GM12892 (cell line): ENCODE measurements at regions not wholly inside any gene's neighbourhood (a gene's known extent, or its start where the extent isn't known, plus 50 kb on each side); places are given as distances from the start of the nearest gene placed in this dataset.

Experiments
- DNase-seq: peaks from one replicate; pipeline ENCODE4 v3.0.0; 2011; ENCODE audit not compliant: insufficient read length
- FAIRE-seq: peaks from 2 replicates; lab custom pipeline; 2011; peaks lifted over from hg19 to GRCh38; lab: Jason Lieb, UNC
- POLR2A ChIP-seq: IDR thresholded peaks from 2 replicates; pipeline ENCODE4 v1.6.1; 2011; ENCODE audit warnings: low read depth, low read length, control low read depth
- POLR2AphosphoS5 ChIP-seq: IDR thresholded peaks from 2 replicates; pipeline ENCODE4 v1.6.1; 2011; ENCODE audit warnings: low read depth, low read length, control low read depth
- TAF1 ChIP-seq: IDR thresholded peaks from 2 replicates; pipeline ENCODE4 v1.6.1; 2011; ENCODE audit warnings: low read depth, mild to moderate bottlenecking, control low read depth, low read length, borderline replicate concordance

DNA sequence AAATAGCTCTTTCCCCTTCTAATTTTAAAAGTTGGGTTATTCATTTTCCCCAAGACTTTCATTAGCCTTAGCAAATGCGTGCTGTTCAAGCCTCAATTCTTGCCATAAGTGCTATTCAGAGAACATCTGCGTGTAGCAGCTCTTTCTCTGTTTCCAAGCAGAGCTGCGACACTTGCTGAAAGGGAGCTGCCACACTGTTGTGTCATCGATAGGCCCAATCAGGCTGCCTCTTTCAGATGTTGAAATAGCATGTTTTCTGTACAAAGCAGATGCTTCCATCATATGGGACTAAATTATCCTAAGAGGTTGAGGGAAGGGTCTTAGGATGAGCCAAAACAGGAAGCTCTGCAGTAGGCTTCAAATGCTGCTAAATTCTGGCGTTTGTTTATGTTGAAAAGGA lies 220.9 kb upstream of the CDC14C start:
- FAIRE-seq (no peak), DNase-seq (no peak)
- no peak for TF ChIP-seq POLR2A
- TF ChIP-seq POLR2AphosphoS5, result no peak
- TF ChIP-seq TAF1, result no peak

DNA sequence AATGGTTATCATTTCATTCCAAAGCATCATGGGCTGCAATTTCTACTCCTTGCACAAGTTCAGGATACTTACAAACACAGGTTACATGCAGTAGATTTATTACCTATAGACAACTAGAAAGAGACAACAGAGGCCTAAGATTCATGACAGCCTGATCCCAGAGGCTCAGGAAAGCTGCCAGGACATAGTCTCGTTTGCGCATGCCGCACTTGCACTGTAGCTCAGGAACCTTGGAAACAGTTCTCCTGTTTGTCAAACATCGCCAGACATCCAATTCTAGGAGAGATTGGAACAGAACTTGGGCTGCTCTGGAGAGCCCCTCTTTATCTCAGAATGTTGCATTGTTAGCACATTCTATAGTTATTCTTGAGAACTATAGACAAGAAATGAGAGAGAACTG lies 216.2 kb upstream of the CDC14C start:
- DNase-seq (no peak), FAIRE-seq (no peak)
- TF ChIP-seq POLR2A (no peak), POLR2AphosphoS5 (no peak), TAF1 (no peak)

DNA sequence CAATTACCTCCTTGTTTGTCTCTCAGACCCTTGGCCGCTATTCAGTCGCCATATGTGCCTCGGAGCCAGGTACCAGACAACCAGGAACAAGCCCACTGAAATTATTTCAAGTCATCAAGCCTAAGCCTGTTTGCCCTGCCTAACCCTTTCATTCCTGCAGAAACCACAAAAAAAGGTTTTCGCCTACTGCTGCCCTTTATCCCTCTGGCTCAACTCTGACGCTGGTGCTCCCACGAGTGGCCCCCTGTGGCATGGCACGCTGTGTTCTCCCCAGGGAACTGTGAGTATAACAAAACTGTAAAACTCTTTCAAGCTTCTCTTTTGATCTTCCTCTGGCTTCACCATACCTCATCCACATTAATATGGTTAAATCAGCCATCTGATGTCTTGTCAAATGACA lies 215.7 kb upstream of the CDC14C start:
- no peak for FAIRE-seq
- TF ChIP-seq POLR2A, result no peak
- no peak for TF ChIP-seq TAF1
- no peak for TF ChIP-seq POLR2AphosphoS5
- DNase-seq, result no peak

DNA sequence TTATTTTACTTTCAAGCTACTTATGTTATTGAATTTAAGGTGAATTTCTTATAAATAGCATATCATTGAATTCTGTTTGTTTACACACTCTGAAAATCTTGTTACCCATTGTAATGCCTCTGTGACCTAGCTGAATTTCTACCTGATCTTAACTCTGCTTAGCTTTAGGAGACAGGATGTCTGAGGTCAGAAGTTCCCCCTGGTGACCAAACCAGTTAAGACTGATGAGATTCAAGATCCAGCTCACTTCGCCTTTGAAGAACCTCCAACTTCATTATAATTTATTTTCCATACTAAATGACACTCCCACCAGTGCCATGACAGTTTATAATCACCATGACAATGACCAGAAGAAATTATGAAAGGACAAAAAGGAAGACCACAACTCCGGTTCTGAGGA lies 213.4 kb upstream of the CDC14C start:
- no peak for FAIRE-seq
- no peak for DNase-seq
- TF ChIP-seq POLR2AphosphoS5 (no peak), TAF1 (no peak), POLR2A (no peak)

DNA sequence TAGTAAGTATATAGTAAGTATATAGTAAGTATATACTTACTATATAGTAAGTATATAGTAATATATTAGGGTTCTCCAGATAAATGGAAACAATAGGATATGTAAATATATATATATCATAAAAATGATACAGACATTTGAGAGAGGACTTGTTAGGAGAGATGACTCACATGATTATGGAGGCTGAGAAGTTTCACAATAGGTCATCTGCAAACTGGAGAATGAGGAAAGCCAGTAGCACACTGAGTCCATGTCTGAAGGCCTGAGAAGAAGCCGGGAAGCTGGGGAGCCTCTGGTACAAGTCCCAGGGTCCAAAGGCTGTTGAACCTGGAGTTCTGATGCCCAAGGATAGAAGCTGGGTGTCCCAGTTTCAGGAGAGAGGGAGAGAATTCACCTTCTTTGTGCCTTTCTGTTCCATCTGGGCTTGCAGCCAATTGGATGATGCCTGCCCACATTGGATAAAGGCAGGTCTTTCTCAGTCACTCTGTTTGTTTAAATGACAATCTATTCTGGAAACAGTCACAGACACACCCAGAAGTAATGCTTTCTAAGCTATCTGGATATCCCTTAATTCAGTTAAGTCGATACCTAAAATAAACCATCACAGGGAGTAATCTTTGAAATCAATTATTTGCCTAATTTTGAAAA lies 205.5 kb upstream of the CDC14C start:
- TF ChIP-seq TAF1 (no peak), POLR2A (no peak)
- FAIRE-seq, result no peak
- DNase-seq, result no peak

DNA sequence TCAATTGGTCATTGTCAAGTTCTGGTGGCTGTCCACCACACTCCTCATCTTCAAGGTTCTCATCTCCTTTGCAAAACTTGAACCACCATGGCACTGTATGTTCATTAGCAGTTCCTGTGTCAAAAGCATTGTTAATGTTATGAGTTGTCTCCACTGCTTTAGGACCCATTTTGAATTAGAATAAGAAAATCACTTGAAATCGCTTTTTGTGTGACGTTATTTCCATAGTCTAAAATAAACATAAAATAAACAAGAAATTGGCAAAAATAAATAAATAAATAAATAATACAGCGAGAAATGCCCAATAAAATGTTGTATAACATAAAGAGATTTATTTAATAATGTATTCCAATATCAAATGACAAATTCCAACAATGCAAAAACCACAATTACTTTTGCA lies 195.5 kb upstream of the CDC14C start:
- FAIRE-seq, result no peak
- TF ChIP-seq POLR2AphosphoS5, result no peak
- TF ChIP-seq TAF1, result no peak
- TF ChIP-seq POLR2A, result no peak
- DNase-seq, result no peak

DNA sequence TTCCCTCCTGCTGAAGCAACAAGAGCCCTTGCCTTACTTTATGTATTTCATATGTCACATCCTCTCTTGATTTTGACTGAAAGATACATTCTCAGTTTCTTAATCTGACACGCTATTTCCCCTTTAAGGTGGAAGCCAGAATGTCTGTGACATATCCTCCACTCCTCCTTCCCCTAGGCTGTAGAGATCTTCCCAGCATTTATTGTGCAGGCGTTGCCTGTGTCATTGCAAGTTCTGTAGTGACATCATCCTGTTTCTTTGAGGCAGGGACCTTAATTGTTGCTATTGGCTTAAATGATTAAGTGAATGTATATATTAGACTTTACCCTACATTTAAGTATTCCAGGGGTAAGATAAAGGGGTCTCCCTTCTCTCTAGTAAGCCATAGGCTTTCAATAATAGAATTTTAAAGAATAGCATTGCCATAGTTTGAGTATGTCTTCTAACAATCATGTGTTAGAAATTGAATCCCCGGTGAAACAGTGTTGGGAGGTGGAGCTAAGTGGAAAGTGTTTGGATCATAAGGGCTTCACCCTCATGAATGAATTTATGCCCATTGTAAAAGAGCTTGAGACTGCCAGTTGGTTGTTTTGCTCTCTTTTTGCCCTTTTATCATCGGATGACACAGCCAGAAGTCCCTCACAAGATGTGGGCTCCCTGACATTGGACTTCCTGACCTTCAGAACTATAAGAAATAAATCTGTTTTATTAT lies 189.5 kb upstream of the CDC14C start:
- TF ChIP-seq POLR2AphosphoS5 (no peak), POLR2A (no peak), TAF1 (no peak)
- no peak for DNase-seq
- no peak for FAIRE-seq

DNA sequence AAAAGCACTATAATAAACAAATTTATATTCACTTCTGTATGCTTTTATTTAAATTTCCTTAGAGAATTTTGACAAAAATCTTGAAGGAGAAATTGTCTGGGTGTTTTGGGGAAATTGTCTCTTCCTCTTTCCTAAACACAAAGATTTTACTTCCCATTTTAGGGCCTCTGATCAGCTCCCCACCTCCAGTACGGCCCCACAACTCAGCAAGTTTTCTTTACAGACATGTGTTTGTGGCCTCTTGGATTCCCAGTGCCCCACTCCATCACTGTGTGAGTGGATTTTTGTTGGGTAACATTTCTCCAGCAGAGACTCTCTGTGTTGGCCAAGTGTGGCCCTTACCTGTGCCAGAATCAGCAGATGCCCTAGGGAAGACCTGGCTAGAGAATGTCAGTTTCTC lies 182.8 kb upstream of the CDC14C start:
- TF ChIP-seq POLR2A (no peak), TAF1 (no peak), POLR2AphosphoS5 (no peak)
- no peak for DNase-seq
- no peak for FAIRE-seq

DNA sequence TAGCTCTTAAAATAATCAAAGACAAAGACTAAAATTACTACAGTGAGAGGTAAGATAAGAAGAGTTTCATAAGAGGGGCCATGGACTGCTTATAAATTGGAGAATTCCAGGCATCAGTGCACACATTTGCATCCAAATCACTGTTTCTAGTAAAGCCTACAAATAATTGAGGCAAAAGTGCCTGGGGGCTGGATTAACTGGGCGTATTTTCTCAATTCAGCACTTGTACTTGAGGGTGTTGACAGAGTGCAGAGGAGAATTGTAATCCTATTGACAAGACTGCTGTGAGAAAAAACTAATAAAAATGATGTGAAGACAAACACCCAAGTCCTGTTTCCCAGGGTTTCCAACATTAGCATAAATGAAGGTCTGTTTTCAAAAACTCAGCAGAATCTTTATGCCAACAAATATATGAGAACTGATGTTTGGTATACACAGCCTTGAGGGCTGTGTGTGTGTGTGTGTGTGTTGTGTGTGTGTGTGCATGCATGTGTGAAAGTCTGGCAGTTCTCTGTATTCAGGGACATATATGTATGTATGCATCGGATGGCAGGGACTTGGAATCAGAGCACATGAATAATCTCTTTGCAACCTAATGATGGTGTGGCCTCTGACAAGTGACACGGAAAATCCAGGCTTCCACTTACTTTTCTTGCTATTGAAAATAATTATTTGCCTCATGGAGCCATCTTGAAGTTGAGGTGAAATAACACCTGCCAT lies 182.1 kb upstream of the CDC14C start:
- FAIRE-seq, result no peak
- TF ChIP-seq POLR2A (no peak), TAF1 (no peak), POLR2AphosphoS5 (no peak)
- DNase-seq, result no peak

DNA sequence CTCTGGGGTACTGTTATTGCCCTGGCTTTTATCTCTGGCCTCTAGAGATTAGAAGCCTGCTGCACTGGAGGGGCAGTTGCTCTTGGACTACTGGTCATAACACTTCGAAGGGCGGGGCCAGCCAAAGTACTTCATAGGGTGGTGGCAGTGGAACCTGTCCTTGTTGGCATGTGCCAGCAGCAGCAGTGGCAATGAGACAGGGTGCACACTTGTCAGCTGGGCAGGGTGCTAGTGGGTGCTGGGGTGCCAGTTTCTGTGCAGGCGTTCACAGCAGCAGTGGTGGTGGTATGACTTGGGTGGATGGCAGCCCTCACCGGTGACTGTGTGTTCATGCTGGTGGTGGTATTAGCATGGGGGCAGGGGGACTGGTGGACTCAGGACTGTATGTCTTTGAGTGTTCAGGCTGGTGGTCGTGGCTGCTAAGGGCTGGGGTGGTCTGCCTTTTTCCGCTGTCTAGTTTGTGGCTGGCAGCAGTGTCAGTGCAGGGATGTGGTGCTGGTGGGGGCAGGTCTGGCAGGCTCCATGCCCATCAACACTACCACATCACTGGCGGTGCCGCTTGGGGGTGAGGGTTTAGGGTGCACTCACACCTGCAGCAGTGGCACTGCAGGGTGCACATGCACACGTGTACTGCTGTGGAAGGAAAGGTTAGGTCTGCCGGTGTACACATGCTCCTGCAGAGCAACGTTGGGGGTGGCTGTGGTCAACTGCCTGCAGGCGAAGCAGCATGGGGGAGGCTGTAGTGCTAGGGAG lies 176.1 kb upstream of the CDC14C start:
- FAIRE-seq (no peak), DNase-seq (no peak)
- TF ChIP-seq TAF1 (no peak), POLR2A (no peak), POLR2AphosphoS5 (no peak)

DNA sequence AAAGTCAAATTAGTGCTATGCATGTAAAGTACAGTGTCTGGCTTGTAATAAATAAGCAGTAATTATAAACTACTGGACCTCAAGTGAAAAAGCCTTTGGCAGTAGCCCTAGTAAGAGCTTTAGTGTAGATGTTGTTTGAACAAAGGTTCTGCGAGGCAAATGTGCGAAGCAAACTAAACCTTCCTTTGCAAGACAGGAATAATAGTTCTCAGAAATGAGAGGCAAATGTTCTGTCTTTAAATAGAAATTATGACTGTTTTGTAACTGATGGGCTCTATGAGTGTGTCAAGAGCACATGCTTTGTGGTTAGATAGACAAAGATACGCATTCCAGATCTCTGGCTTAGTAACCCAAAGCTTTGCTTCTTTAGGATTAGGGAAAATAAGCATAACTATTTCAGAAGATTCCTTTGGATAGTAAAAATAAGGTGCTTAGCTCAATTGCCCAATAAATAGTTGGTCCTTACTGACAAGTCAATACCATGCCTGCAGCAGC lies 169.2 kb upstream of the CDC14C start:
- DNase-seq (no peak), FAIRE-seq (no peak)
- TF ChIP-seq TAF1 (no peak), POLR2AphosphoS5 (no peak), POLR2A (no peak)
